H1 (cell line): ENCODE measurements at regions not wholly inside any gene's neighbourhood (a gene's known extent, or its start where the extent isn't known, plus 50 kb on each side); places are given as distances from the start of the nearest gene placed in this dataset.

Experiments used
- CTCF ChIA-PET: fragments of 300-600 bp; sonication (Branson Sonifier 250); formaldehyde crosslinking; loops from one replicate; lab custom pipeline; 2021; ENCODE audit not compliant: partially characterized antibody; lab: Charles Lee
- POLR2A ChIA-PET: fragments of 300-600 bp; sonication (Branson Sonifier 250); formaldehyde crosslinking; loops from one replicate; lab custom pipeline; 2021; ENCODE audit warnings: inconsistent platforms; ENCODE audit not compliant: partially characterized antibody; lab: Charles Lee
- DNase-seq, 2 experiments: peaks; one replicate each; pipeline versions ENCODE4 v3.0.0 to v3.0.0-alpha.2; 2010 to 2022; ENCODE audit warnings: low spot score in 2 of 2, low read depth in 1 of 2, mixed read lengths in 1 of 2
- FAIRE-seq: peaks from 2 replicates; lab custom pipeline; 2011; peaks lifted over from hg19 to GRCh38; lab: Jason Lieb, UNC
- H2AFZ ChIP-seq: 2 replicates; pipeline ENCODE4 v1.8.1; 2012; ENCODE audit warnings: low read length, inconsistent platforms
- H2AK5ac ChIP-seq: 2 replicates; pipeline ENCODE4 v1.6.1; 2013; ENCODE audit warnings: low read depth, low read length
- H2BK120ac ChIP-seq: replicated peaks from 2 replicates; pipeline ENCODE3; 2013; ENCODE audit warnings: low read depth, low read length, inconsistent platforms
- H2BK12ac ChIP-seq: 2 replicates; pipeline ENCODE4 v1.6.1; 2013; ENCODE audit warnings: low read depth, low read length
- H2BK15ac ChIP-seq: 2 replicates; pipeline ENCODE4 v1.6.1; 2013; ENCODE audit warnings: low read length
- H2BK20ac ChIP-seq: 2 replicates; pipeline ENCODE4 v1.6.1; 2013; ENCODE audit warnings: low read length
- H2BK5ac ChIP-seq: 2 replicates; pipeline ENCODE4 v1.6.1; 2013; ENCODE audit warnings: low read depth, low read length
- H3K14ac ChIP-seq: 2 replicates; pipeline ENCODE4 v1.6.1; 2013; ENCODE audit warnings: inconsistent platforms; ENCODE audit not compliant: insufficient read length
- H3K18ac ChIP-seq: 2 replicates; pipeline ENCODE4 v1.6.1; 2013; ENCODE audit warnings: low read length; ENCODE audit errors: extremely low read depth
- H3K23ac ChIP-seq: 2 replicates; pipeline ENCODE4 v1.6.1; 2013; ENCODE audit warnings: inconsistent platforms; ENCODE audit not compliant: insufficient read length
- H3K23me2 ChIP-seq: 2 replicates; pipeline ENCODE4 v1.6.1; 2013; ENCODE audit warnings: low read depth, low read length
- H3K27ac ChIP-seq: 2 replicates; pipeline ENCODE4 v1.6.1; 2011; ENCODE audit warnings: low read depth, low read length, inconsistent platforms
- H3K27me3 ChIP-seq, 4 experiments: replicated peaks in 1 of 4; 1 replicate in 1 of 4; 2 replicates in 3 of 4; pipeline versions ENCODE4 v1.6.1 to v1.8.1; 2011 to 2013; ENCODE audit warnings: low read length in 3 of 4, mild to moderate bottlenecking in 3 of 4, inconsistent platforms in 2 of 4, mixed read lengths in 2 of 4, moderate library complexity in 1 of 4; ENCODE audit not compliant: control insufficient read depth in 3 of 4, insufficient read depth in 3 of 4; ENCODE audit errors: extremely low read depth in 1 of 4
- H3K36me3 ChIP-seq, 4 experiments: 2 replicates each; pipeline versions ENCODE4 v1.6.1 to v1.8.1; 2011 to 2013; ENCODE audit warnings: mild to moderate bottlenecking in 4 of 4, low read length in 3 of 4, moderate library complexity in 2 of 4, control low read depth in 1 of 4, inconsistent platforms in 1 of 4; ENCODE audit not compliant: insufficient read depth in 4 of 4, control insufficient read depth in 2 of 4
- H3K4ac ChIP-seq: replicated peaks from 2 replicates; pipeline ENCODE3; 2013; ENCODE audit warnings: low read length, low read depth, mixed read lengths, inconsistent platforms; ENCODE audit not compliant: insufficient read length
- H3K4me1 ChIP-seq, 4 experiments: replicated peaks in 1 of 4; 1 replicate in 1 of 4; 2 replicates in 3 of 4; pipeline versions ENCODE4 v1.6.1 to v1.8.1; 2011 to 2013; ENCODE audit warnings: low read length in 3 of 4, inconsistent platforms in 2 of 4, mixed read lengths in 1 of 4; ENCODE audit not compliant: insufficient read depth in 4 of 4, control insufficient read depth in 3 of 4
- H3K4me2 ChIP-seq, 2 experiments: 2 replicates each; pipeline versions ENCODE4 v1.6.1 to v1.8.1; 2011 to 2013; ENCODE audit warnings: low read depth in 2 of 2, low read length in 2 of 2, control low read depth in 1 of 2, inconsistent platforms in 1 of 2, mild to moderate bottlenecking in 1 of 2; ENCODE audit not compliant: insufficient read depth in 1 of 2
- H3K4me3 ChIP-seq, 4 experiments: fragments of 200-600, 300-600 bp in 1 of 4; sonication (generic), shearing (Covaris generic), sonication (Bioruptor Twin) in 1 of 4; 2 replicates each; pipeline versions ENCODE4 v1.5.1 to v1.8.1; 2011 to 2016; ENCODE audit warnings: low read length in 4 of 4, low read depth in 3 of 4, control low read depth in 2 of 4, inconsistent platforms in 2 of 4, mild to moderate bottlenecking in 2 of 4, mixed read lengths in 1 of 4, moderate library complexity in 1 of 4; ENCODE audit not compliant: insufficient read depth in 2 of 4; ENCODE audit errors: extremely low read depth in 1 of 4
- H3K56ac ChIP-seq: replicated peaks from 2 replicates; pipeline ENCODE3; 2013; ENCODE audit warnings: low read depth, mild to moderate bottlenecking, mixed read lengths, low read length, inconsistent platforms; ENCODE audit not compliant: insufficient read length
- H3K79me1 ChIP-seq: 2 replicates; pipeline ENCODE4 v1.6.1; 2013; ENCODE audit warnings: low read depth, low read length, control low read depth
- H3K79me2 ChIP-seq, 2 experiments: 2 replicates each; pipeline versions ENCODE4 v1.6.1 to v1.8.1; 2012 to 2013; ENCODE audit warnings: low read length in 2 of 2, mild to moderate bottlenecking in 2 of 2, inconsistent platforms in 1 of 2; ENCODE audit not compliant: insufficient read depth in 2 of 2, control insufficient read depth in 1 of 2
- H3K9ac ChIP-seq, 4 experiments: replicated peaks in 1 of 4; 1 replicate in 1 of 4; 2 replicates in 3 of 4; pipeline versions ENCODE4 v1.6.1 to v1.8.1; 2011 to 2013; ENCODE audit warnings: low read depth in 3 of 4, low read length in 3 of 4, control low read depth in 2 of 4, mild to moderate bottlenecking in 2 of 4, moderate library complexity in 2 of 4, inconsistent platforms in 1 of 4; ENCODE audit errors: extremely low read depth in 1 of 4
- H3K9me3 ChIP-seq, 2 experiments: 2 replicates each; pipeline versions ENCODE4 v1.6.1 to v1.8.1; 2012 to 2013; ENCODE audit warnings: mild to moderate bottlenecking in 2 of 2, moderate library complexity in 2 of 2, control low read depth in 1 of 2, inconsistent platforms in 1 of 2, low read depth in 1 of 2, low read length in 1 of 2, mixed read lengths in 1 of 2; ENCODE audit not compliant: insufficient read depth in 2 of 2
- H4K20me1 ChIP-seq, 2 experiments: replicated peaks in 1 of 2; 2 replicates each; pipeline versions ENCODE3 to v1.8.1; 2011 to 2013; ENCODE audit warnings: inconsistent platforms in 2 of 2, low read length in 2 of 2, mild to moderate bottlenecking in 1 of 2; ENCODE audit not compliant: insufficient read depth in 2 of 2, control insufficient read depth in 1 of 2
- H4K5ac ChIP-seq: 2 replicates; pipeline ENCODE4 v1.6.1; 2013; ENCODE audit warnings: low read length, low read depth, mixed read lengths, inconsistent platforms; ENCODE audit not compliant: insufficient read length
- H4K8ac ChIP-seq: 2 replicates; pipeline ENCODE4 v1.8.0; 2013; ENCODE audit warnings: mild to moderate bottlenecking, moderate library complexity, low read length, inconsistent platforms; ENCODE audit not compliant: insufficient read depth; ENCODE audit errors: extremely low read depth
- H4K91ac ChIP-seq: replicated peaks from 2 replicates; pipeline ENCODE3; 2013; ENCODE audit warnings: low read length, mixed read lengths, inconsistent platforms; ENCODE audit not compliant: insufficient read length
- EZH2 ChIP-seq: fragments of 200-600 bp; sonication (generic); IDR thresholded peaks from 2 replicates; pipeline ENCODE4 v1.7.1; 2012; ENCODE audit warnings: low read depth, mild to moderate bottlenecking, moderate library complexity, low read length, inconsistent platforms; ENCODE audit not compliant: severe bottlenecking
- JUN ChIP-seq: IDR thresholded peaks from 2 replicates; pipeline ENCODE4 v1.6.1; 2011; ENCODE audit warnings: low read depth, mild to moderate bottlenecking, improper control_type of control experiment, low read length
- MAFK ChIP-seq: IDR thresholded peaks from 2 replicates; pipeline ENCODE4 v1.6.1; 2012; ENCODE audit warnings: low read depth, mild to moderate bottlenecking, improper control_type of control experiment, low read length
- SP4 ChIP-seq: IDR thresholded peaks from 2 replicates; pipeline ENCODE4 v1.6.1; 2012; ENCODE audit warnings: low read length, inconsistent platforms
- TAF7 ChIP-seq: optimal IDR thresholded peaks from 2 replicates; pipeline ENCODE3; 2011; ENCODE audit warnings: low read depth, mild to moderate bottlenecking, inconsistent platforms, low read length, moderate library complexity, borderline replicate concordance

- POLR2A ChIA-PET, result no interaction called here
- Histone ChIP-seq H3K14ac (no peak overlapping the region), H2BK20ac (no peak overlapping the region), H3K23ac (no peak overlapping the region), H2BK120ac (no peak overlapping the region), H2AK5ac (no peak overlapping the region), H3K36me3 (no peaks in the 10 kb centered on the region), H3K27ac (no peak overlapping the region), H3K9me3 (no peaks in the 10 kb centered on the region), H2BK12ac (no peak overlapping the region), H4K91ac (no peak overlapping the region), H3K56ac (no peak overlapping the region), H3K27me3 (no peaks in the 10 kb centered on the region), H2AFZ (0 out of 2 replicates have a peak overlapping the region, but pooled peaks have one; percentile 7), H3K4me2 (no peak overlapping the region), H4K8ac (no peak overlapping the region), H3K23me2 (no peaks in the 10 kb centered on the region), H3K18ac (no peak overlapping the region), H4K20me1 (no peaks in the 10 kb centered on the region), H2BK15ac (no peak overlapping the region), H3K4me1 (no peaks in the 10 kb centered on the region), H3K79me1 (no peaks in the 10 kb centered on the region), H3K4me3 (no peak overlapping the region), H3K9ac (no peak overlapping the region), H2BK5ac (no peak overlapping the region), H4K5ac (no peak overlapping the region), H3K79me2 (no peaks in the 10 kb centered on the region), H3K4ac (no peak overlapping the region)
- FAIRE-seq (no peak), DNase-seq (no peak)
- TF ChIP-seq EZH2, result no peak
- no peak for TF ChIP-seq JUN
- TF ChIP-seq SP4, result no peak
- TF ChIP-seq TAF7, result no peak
- TF ChIP-seq MAFK, result no peak
- CTCF ChIA-PET, result no interaction called here
These were observed 145.1 kb upstream of the UFM1 start for GRCh38 chr13:38204556-38204955.
